ENCODE measurements at regions not wholly inside any gene's neighbourhood (a gene's known extent, or its start where the extent isn't known, plus 50 kb on each side); places are given as distances from the start of the nearest gene placed in this dataset.

- TF ChIP-seq EP300 (IDR thresholded peaks at IDR 0.05; ENCODE audit: borderline replicate concordance) = no peak
- no peak for TF ChIP-seq EGR1 (IDR thresholded peaks at IDR 0.05)
- TF ChIP-seq RAD21 (IDR thresholded peaks at IDR 0.05; ENCODE audit: low read depth) = no peak
- no peak for TF ChIP-seq NFIC (IDR thresholded peaks at IDR 0.05)
- TF ChIP-seq TAF1 (IDR thresholded peaks at IDR 0.05; ENCODE audit: low read depth) = no peak
- no peak for TF ChIP-seq MAX (IDR thresholded peaks at IDR 0.05)
- TF ChIP-seq CEBPB (IDR thresholded peaks at IDR 0.05) = no peak
- no peak for TF ChIP-seq YY1 (IDR thresholded peaks at IDR 0.05; ENCODE audit: low read depth)
- TF ChIP-seq REST (IDR thresholded peaks at IDR 0.05; ENCODE audit: low read depth) = no peak
- no peak for TF ChIP-seq CREB1 (IDR thresholded peaks at IDR 0.05; ENCODE audit: low read depth)
- no peak for TF ChIP-seq TCF12 (IDR thresholded peaks at IDR 0.05; ENCODE audit: low read depth)
These were observed 96.8 kb upstream of the RAB18 start for GRCh38 chr10:27407271-27407670.
